ENCODE measurements at regions not wholly inside any gene's neighbourhood (a gene's known extent, or its start where the extent isn't known, plus 50 kb on each side); places are given as distances from the start of the nearest gene placed in this dataset.

DNA sequence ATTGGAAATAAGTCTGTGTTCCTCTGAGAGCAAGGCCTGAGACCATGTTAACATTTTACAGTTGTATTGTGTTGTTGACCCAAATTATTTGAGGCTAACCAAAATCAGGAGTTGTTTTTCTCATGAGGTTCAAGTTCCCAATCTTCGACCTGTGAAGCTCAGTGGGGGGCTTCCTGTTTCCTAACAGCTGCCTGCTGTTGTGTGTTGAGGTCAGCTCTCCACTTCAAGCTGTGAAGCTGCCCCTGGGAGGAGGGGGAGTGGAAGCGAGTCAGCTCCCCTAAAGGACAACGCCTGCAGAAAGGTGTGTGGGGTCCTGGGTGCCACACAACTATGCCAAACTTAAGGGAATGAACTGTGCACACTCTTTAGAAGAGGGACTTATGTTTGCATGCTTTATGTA lies 295.5 kb downstream of the IRX1 start:
- no peak for DNase-seq

DNA sequence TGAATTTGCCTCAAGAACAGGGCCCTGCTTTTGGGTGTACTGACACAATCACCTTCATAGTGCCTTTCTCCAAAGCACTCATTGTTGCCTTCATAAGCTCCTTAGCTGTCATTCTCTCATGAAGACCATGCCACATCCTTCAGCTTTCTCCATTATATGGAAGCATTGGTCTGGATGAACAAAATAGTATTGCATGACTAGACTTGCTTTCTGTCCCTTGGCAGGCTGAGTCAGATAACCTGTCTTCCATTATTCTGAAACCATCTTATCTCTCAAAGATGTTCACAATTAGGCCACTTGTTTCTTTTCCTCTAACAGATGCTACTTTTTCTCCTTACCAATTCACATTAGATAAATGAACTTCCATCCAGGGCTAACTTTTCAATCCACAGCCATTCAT lies 297.9 kb downstream of the IRX1 start:
- DNase-seq = no peak

DNA sequence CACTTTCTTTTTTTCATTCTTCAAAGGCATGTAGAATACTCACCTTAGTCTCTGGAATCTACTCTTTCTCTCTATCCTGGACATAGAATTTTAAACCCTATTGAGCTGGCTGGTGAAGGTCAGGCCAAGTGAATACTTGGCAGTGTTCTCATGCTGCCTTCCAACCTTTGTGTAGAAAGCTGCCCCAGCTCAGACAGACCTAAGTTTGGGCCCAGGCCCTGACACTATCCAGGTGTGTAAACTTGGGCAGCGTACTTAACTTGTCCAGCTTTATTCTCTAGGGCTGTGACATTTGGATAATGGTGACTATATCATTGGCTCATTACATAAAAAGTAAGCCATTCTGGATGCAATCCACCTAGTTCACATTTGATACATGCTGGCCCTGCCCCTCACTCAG lies 298.3 kb downstream of the IRX1 start:
- DNase-seq = no peak

DNA sequence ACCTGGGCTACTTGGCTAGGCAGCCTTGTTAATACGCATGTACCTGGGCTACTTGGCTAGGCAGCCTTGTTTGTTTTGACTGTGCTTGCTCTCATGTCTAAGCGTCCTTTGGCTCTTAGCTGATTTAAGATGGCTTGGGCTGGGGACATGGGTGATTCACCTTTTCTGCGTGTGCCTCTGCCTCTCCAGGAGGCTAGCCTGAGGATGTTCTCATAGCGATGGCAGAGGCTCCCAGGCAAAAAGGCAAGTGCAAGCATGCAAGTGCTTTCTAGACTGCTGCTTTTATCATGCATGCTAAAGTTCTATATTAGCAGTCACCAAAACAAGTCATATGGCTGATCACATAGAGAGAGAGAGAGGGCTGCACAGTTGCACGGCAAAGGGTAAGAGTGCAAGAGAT lies 300.5 kb downstream of the IRX1 start:
- no peak for DNase-seq

- DNase-seq = no peak
Measured at GRCh38 chr5:3899093-3899492, 303.5 kb downstream of the IRX1 start.

DNA sequence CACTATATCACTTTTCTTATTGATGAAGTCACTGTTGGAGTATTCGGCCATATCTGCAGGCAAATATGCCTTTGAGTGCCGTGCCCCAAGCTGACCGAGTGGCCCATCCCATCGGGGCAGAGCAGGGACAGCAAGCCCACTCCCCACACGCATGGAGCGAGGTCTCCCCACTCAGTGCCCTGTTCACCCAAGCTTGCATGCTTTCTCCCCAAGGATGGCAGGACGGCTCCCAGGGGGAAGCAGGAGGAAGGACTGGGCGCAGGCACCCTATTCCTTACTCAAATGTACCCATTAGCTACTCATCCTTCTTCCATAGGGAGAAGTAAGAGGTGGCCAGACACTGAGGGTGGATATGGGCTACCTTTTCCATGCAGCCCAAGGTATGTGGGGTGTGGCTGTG lies 309.0 kb downstream of the IRX1 start:
- DNase-seq = no peak

DNA sequence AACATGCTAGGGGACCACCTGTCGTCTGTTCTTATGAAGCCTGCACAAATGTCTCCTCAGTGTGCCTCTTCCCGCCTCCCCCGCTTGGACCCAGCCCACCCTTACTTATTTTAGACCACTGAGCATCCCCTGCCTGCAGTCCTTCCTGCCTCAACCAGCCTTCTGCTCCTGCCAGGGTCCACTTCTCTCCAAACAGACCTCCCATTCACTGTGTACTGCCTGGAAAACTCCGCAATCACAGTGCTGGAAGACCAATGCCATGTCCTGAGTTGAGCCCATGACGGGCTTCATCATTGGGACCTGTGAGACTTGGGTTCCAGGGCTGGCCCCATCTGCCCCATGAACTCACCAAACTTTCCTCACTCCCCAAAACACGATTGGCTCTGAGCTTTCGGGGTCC lies 309.4 kb downstream of the IRX1 start:
- DNase-seq = no peak

DNA sequence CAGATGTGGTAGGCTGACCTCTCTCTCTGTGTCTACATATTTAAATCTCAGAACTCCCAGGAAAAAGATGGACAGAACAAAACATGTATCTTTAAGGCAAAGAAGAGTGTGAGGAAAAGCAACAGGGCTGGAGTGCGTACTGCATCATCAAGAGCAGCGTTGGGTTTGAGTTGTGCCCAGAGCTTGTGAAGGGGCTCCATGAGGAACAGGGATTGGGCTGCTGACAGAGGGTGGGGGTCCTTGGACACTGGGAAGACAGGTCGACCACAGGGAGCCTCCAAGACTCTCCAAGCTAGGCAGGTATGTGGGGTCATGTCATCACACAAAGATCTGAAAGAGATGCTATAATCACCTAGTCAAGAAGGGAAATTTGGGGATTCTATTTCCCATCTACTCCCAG lies 309.9 kb downstream of the IRX1 start:
- no peak for DNase-seq

GRCh38 chr5:3911111-3911510 lies 315.5 kb downstream of the IRX1 start:
- no peak for DNase-seq

DNA sequence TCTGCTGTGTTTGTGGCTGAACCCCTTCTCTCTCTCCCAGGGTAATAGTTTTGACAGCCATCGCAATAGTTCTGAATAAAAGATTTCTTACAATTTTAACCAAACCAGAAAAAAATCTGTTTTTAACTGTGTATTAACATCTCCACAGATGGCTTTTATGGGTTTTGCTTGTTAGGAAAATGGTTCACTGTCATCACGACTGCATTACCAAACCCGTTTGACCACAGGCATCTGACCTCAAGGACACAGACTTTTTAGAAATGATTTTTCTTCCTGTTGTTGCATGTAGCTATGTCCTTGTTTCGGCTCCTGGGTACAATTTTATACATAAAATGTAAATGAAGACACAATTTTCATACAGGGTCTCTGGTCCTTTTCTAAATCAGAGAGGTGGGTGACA lies 316.1 kb downstream of the IRX1 start:
- DNase-seq = peak; percentile 39

DNA sequence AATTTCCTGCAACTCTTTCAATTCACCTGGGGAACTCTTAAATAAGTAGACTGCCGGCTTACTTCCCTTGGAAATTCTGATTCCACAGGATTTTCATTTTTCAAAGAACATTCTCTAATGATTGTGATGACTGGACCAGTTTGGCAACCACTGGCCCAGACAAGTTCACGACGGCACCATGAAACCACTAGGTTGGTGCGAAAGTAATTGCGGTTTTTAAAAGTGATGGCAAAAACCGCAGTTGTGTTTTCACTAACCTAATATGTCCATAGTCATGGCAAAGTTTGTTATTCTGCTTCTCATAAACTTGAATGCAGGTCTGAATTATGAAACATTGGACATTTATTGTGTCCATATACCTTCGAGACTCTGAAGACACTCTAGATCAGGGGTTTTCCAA lies 317.2 kb downstream of the IRX1 start:
- DNase-seq = no peak

- peak; percentile 45 for DNase-seq
Measured at GRCh38 chr5:3913279-3913678, 317.6 kb downstream of the IRX1 start.

DNA sequence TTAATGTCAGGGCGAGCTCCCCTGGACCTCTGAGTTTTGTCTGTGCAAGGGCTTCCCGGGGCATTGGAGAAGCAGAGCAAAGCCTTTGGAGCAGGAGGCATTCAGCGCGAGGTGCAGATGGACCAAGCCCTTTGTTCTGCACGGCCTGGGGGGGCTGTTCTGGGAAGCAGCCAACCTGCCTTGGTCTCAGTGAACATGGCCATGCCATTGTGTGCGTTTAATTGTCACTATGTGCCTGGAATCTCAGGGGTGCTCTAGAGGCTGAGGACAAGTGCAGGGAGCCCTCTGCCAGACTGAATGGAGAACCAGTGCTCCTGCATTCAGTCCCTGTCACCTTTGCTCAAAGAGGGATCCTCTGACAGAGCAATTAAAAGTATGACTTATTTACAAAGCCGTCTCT lies 329.4 kb downstream of the IRX1 start:
- DNase-seq = no peak

DNA sequence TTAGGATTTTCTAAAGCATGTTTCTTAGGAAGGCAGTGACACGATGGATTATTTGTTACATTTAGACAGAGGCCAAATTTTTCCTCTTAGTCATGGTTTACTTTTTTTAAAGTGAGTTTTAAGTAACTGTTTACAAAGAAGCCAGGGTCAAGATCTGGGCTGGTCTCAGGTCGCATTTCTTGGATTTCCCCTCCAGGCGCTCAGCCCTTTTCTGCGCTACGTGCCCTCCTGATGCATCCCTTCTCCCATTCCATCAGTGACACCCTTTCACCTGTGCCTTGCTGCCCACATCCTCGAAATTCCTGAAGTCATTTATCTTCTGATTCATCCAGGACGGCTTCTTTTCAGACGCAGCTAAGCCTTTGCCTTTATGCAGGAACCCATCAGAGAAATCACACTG lies 330.3 kb downstream of the IRX1 start:
- DNase-seq = no peak

- DNase-seq = no peak
Measured at GRCh38 chr5:3929799-3930198, 334.2 kb downstream of the IRX1 start.

GRCh38 chr5:3931976-3932375 lies 336.3 kb downstream of the IRX1 start:
- DNase-seq = no peak

GRCh38 chr5:3933536-3933935 lies 337.9 kb downstream of the IRX1 start:
- no peak for DNase-seq

DNA sequence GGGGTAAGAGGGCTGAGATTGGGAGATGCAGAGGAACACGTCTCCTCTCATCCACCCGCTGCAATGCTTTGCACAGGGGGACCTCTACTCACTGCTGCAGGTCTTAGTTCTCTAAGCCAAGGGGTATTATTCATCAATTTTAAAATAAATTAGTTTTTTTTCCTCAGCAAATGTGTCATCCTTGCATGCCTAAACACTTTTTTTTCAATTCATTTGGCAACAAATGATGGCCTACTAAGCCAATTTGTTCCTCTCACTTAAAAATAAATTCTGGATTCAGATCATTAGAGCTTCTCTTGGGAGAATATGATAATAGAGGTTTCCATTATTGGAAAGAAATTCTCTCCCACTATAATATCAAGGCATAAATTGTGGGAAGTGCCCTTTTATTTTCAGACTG lies 338.3 kb downstream of the IRX1 start:
- DNase-seq = no peak

DNA sequence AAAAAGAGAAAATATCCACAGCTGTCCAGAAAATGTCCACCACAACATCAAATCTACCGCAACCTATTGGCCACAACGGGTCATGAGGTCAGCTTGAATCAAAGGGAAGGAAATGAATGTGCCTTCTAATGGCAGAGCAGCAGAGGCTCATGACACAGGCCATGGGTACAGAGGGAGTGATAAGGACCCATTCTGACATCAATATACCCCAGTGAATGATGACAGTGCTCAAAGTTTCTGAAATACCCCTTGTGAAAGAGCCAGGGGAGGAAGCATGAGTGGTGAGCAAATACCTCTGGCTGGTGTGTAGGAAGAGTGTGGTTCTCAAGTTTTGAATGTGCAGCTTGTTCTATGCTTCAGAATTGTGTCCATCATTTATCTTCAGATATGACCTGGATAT lies 348.2 kb downstream of the IRX1 start:
- DNase-seq = no peak

- no peak for DNase-seq
Measured at GRCh38 chr5:3944930-3945329, 349.3 kb downstream of the IRX1 start.

- no peak for DNase-seq
Measured at GRCh38 chr5:3948838-3949237, 353.2 kb downstream of the IRX1 start.

GRCh38 chr5:3954199-3954598 lies 358.6 kb downstream of the IRX1 start:
- no peak for DNase-seq

DNA sequence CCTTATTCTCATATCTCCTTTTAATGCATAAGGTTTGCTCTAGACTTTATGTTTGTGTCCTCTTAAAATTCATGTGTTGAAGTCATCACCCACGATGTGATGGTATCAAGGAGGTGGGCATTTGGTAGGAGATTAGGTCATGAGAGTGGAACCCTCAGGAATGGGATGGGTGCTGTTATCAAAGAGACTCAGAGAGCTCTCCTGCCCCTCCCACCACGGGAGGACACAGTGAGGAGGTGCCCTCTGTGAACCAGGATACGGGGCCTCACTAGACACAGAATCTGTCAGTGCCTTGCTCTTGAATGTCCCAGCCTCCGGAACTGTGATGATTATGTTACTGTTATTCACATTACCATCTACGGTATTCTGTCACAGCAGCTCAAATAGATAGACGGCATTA lies 359.0 kb downstream of the IRX1 start:
- no peak for DNase-seq

- no peak for DNase-seq
Measured at GRCh38 chr5:3957658-3958057, 362.0 kb downstream of the IRX1 start.

- no peak for DNase-seq
Measured at GRCh38 chr5:3958389-3958788, 362.8 kb downstream of the IRX1 start.

- DNase-seq = no peak
Measured at GRCh38 chr5:3962113-3962512, 366.5 kb downstream of the IRX1 start.
